ENCODE measurements at regions not wholly inside any gene's neighbourhood (a gene's known extent, or its start where the extent isn't known, plus 50 kb on each side); places are given as distances from the start of the nearest gene placed in this dataset.

DNA sequence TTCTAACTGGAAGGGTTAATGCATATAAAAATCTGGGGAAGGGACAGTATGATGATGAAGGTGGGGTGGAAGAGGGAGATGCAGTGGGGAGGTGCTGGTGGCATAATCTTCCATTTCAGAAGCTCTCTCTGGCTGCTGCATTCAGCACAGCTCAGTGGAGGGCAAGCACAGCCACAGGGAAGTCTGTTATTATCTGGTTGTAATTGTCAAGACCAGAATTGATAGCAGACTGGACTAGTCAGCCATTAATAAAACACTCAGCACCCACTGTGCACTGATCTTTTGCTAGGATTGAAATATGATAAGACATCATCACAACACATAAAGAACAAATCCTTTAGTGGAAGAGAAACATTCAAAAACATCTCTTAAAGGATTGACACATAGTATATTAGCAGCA lies 414.2 kb upstream of the LCORL start:
- no peak for TF ChIP-seq POLR2A (IDR thresholded peaks at IDR 0.05)
- TF ChIP-seq, protein P1, sequence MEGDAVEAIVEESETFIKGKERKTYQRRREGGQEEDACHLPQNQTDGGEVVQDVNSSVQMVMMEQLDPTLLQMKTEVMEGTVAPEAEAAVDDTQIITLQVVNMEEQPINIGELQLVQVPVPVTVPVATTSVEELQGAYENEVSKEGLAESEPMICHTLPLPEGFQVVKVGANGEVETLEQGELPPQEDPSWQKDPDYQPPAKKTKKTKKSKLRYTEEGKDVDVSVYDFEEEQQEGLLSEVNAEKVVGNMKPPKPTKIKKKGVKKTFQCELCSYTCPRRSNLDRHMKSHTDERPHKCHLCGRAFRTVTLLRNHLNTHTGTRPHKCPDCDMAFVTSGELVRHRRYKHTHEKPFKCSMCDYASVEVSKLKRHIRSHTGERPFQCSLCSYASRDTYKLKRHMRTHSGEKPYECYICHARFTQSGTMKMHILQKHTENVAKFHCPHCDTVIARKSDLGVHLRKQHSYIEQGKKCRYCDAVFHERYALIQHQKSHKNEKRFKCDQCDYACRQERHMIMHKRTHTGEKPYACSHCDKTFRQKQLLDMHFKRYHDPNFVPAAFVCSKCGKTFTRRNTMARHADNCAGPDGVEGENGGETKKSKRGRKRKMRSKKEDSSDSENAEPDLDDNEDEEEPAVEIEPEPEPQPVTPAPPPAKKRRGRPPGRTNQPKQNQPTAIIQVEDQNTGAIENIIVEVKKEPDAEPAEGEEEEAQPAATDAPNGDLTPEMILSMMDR (IDR thresholded peaks at IDR 0.05 in 8 of 11, conservative IDR thresholded peaks at IDR 0.05 in 3 of 11), result no peak
- no peak for TF ChIP-seq POLR2AphosphoS5 (IDR thresholded peaks at IDR 0.05)
